ENCODE measurements at regions not wholly inside any gene's neighbourhood (a gene's known extent, or its start where the extent isn't known, plus 50 kb on each side); places are given as distances from the start of the nearest gene placed in this dataset.

GRCh38 chr1:229792012-229792975 lies 166.2 kb downstream of the URB2 start:
- Histone ChIP-seq H3K4me3 (ENCODE audit: low read length) (no peak overlapping the region), H3K36me3 (ENCODE audit: control insufficient read depth, insufficient read depth, low read length) (no peaks in the 10 kb centered on the region), H3K27ac (ENCODE audit: low read length) (no peak overlapping the region), H3K4me1 (ENCODE audit: control insufficient read depth, insufficient read depth, low read length) (no peaks in the 10 kb centered on the region), H3K27me3 (ENCODE audit: control insufficient read depth, insufficient read depth, low read length) (no peaks in the 10 kb centered on the region), H3K9me3 (replicated peaks; ENCODE audit: control insufficient read depth, low read depth, low read length) (no peaks in the 10 kb centered on the region)
- DNase-seq: no peak
- WGBS (ENCODE audit: insufficient coverage): no CpG with 5 or more reads among the region's 6 CpGs

GRCh38 chr1:229793488-229793887 lies 167.4 kb downstream of the URB2 start:
- no peak for DNase-seq
- no peak overlapping the region for H3K4me3 ChIP-seq (ENCODE audit: low read length)
- no peaks in the 10 kb centered on the region for H3K9me3 ChIP-seq (replicated peaks; ENCODE audit: control insufficient read depth, low read depth, low read length)
- H3K27ac ChIP-seq (ENCODE audit: low read length): no peak overlapping the region
- 75% methylated on average over 3 of the region's 5 CpGs for WGBS (ENCODE audit: insufficient coverage)
- H3K27me3 ChIP-seq (ENCODE audit: control insufficient read depth, insufficient read depth, low read length): no peaks in the 10 kb centered on the region
- no peaks in the 10 kb centered on the region for H3K36me3 ChIP-seq (ENCODE audit: control insufficient read depth, insufficient read depth, low read length)
- no peaks in the 10 kb centered on the region for H3K4me1 ChIP-seq (ENCODE audit: control insufficient read depth, insufficient read depth, low read length)

GRCh38 chr1:229798558-229798957 lies 172.5 kb downstream of the URB2 start:
- Histone ChIP-seq H3K27ac (ENCODE audit: low read length) (no peak overlapping the region), H3K4me1 (ENCODE audit: control insufficient read depth, insufficient read depth, low read length) (no peaks in the 10 kb centered on the region), H3K27me3 (ENCODE audit: control insufficient read depth, insufficient read depth, low read length) (peaks cover 3% of the 10 kb centered on the region), H3K4me3 (ENCODE audit: low read length) (no peak overlapping the region), H3K9me3 (replicated peaks; ENCODE audit: control insufficient read depth, low read depth, low read length) (no peaks in the 10 kb centered on the region), H3K36me3 (ENCODE audit: control insufficient read depth, insufficient read depth, low read length) (no peaks in the 10 kb centered on the region)
- no peak for DNase-seq
- 100% methylated on average over 2 of the region's 3 CpGs for WGBS (ENCODE audit: insufficient coverage)

DNA sequence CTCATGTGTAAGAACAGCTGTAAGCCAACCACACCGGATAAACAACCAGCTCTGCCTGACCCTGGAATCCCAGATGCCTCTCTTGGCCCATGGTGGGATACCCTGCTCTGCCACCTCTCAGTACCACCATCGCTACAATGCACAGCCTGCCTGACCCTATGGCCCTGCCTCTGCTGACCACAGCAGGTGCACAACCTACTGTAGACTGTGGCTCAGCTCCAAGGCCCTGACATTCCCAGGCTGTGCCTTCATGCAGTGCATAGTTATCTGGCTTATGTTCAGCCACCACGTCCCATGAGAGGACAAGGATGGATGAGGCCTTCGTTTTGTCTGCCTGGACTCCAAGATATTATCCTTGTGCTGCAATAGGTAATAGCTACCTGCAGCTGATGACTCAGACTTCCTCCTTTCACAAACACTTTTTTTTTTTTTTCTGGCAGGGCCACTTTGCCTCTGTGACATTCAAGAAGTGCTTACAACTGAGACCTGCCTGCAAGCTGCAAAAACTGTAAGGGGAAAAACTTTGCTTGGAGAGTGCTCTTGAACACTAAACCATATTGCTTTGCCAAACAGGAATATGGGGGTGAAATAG lies 177.7 kb downstream of the URB2 start:
- Histone ChIP-seq H3K36me3 (ENCODE audit: control insufficient read depth, insufficient read depth, low read length) (no peaks in the 10 kb centered on the region), H3K9me3 (replicated peaks; ENCODE audit: control insufficient read depth, low read depth, low read length) (peaks cover 9% of the 10 kb centered on the region), H3K4me1 (ENCODE audit: control insufficient read depth, insufficient read depth, low read length) (no peaks in the 10 kb centered on the region), H3K27me3 (ENCODE audit: control insufficient read depth, insufficient read depth, low read length) (peaks cover 3% of the 10 kb centered on the region), H3K27ac (ENCODE audit: low read length) (no peak overlapping the region), H3K4me3 (ENCODE audit: low read length) (no peak overlapping the region)
- 91% methylated on average over 3 of the region's 4 CpGs for WGBS (ENCODE audit: insufficient coverage)
- DNase-seq: peak; percentile 26

GRCh38 chr1:229808272-229808671 lies 182.2 kb downstream of the URB2 start:
- Histone ChIP-seq H3K4me3 (ENCODE audit: low read length) (no peak overlapping the region), H3K4me1 (ENCODE audit: control insufficient read depth, insufficient read depth, low read length) (no peaks in the 10 kb centered on the region), H3K9me3 (replicated peaks; ENCODE audit: control insufficient read depth, low read depth, low read length) (peaks cover 12% of the 10 kb centered on the region), H3K27ac (ENCODE audit: low read length) (no peak overlapping the region), H3K27me3 (ENCODE audit: control insufficient read depth, insufficient read depth, low read length) (no peaks in the 10 kb centered on the region), H3K36me3 (ENCODE audit: control insufficient read depth, insufficient read depth, low read length) (no peaks in the 10 kb centered on the region)
- no CpG with 5 or more reads among the region's 2 CpGs for WGBS (ENCODE audit: insufficient coverage)
- no peak for DNase-seq

DNA sequence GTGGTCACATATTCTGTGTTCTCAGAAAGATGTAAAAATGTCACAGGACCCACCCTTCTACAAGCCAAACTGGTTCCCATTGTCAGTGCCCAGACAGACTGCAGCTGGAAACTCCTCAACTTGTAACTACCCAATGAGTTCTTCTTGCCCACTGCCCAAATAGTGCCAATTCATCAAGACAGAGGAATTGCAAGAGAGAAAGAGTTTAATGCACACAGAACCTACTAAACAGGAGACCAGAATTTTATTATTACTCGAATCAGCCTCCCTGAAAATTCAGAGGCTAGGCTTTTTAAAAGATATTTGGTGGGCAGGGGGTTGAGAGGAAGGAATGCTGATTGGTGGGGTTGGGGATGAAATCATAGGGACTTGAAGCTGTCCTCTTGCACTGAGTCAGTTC lies 184.1 kb downstream of the URB2 start:
- Histone ChIP-seq H3K4me1 (ENCODE audit: control insufficient read depth, insufficient read depth, low read length) (no peaks in the 10 kb centered on the region), H3K4me3 (ENCODE audit: low read length) (no peak overlapping the region), H3K36me3 (ENCODE audit: control insufficient read depth, insufficient read depth, low read length) (no peaks in the 10 kb centered on the region), H3K9me3 (replicated peaks; ENCODE audit: control insufficient read depth, low read depth, low read length) (peaks cover 3% of the 10 kb centered on the region), H3K27me3 (ENCODE audit: control insufficient read depth, insufficient read depth, low read length) (no peaks in the 10 kb centered on the region), H3K27ac (ENCODE audit: low read length) (no peak overlapping the region)
- WGBS (ENCODE audit: insufficient coverage): no CpG with 5 or more reads among the region's 1 CpG
- DNase-seq: no peak

DNA sequence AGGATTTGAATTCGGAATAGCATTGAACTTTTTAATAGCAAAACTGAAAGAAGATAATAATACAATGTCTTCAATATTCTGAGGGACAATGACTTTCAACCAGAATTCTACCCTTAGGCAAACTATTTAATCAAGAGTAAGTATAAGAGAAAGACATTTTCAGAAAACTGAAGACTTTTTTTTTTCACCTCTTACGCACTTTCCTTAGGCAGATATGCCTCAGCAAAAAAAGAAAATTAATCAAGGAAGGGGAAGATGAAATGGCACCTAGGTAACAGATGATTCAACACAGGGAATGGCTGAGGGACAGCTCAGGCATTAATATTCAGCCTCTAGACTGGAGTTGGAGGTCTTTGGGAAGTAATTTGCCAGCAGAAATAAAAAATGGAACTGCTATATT lies 184.9 kb downstream of the URB2 start:
- H3K4me3 ChIP-seq (ENCODE audit: low read length): no peak overlapping the region
- DNase-seq: no peak
- H3K4me1 ChIP-seq (ENCODE audit: control insufficient read depth, insufficient read depth, low read length): no peaks in the 10 kb centered on the region
- H3K36me3 ChIP-seq (ENCODE audit: control insufficient read depth, insufficient read depth, low read length): no peaks in the 10 kb centered on the region
- no CpG with 5 or more reads among the region's 2 CpGs for WGBS (ENCODE audit: insufficient coverage)
- peaks cover 3% of the 10 kb centered on the region for H3K9me3 ChIP-seq (replicated peaks; ENCODE audit: control insufficient read depth, low read depth, low read length)
- no peak overlapping the region for H3K27ac ChIP-seq (ENCODE audit: low read length)
- H3K27me3 ChIP-seq (ENCODE audit: control insufficient read depth, insufficient read depth, low read length): no peaks in the 10 kb centered on the region

GRCh38 chr1:229812148-229812547 lies 186.1 kb downstream of the URB2 start:
- no peak for DNase-seq
- Histone ChIP-seq H3K9me3 (replicated peaks; ENCODE audit: control insufficient read depth, low read depth, low read length) (peaks cover 3% of the 10 kb centered on the region), H3K27me3 (ENCODE audit: control insufficient read depth, insufficient read depth, low read length) (no peaks in the 10 kb centered on the region), H3K4me1 (ENCODE audit: control insufficient read depth, insufficient read depth, low read length) (no peaks in the 10 kb centered on the region), H3K27ac (ENCODE audit: low read length) (no peak overlapping the region), H3K36me3 (ENCODE audit: control insufficient read depth, insufficient read depth, low read length) (no peaks in the 10 kb centered on the region), H3K4me3 (ENCODE audit: low read length) (no peak overlapping the region)
- 43% methylated on average over 1 of the region's 1 CpG for WGBS (ENCODE audit: insufficient coverage)

GRCh38 chr1:229812693-229813092 lies 186.6 kb downstream of the URB2 start:
- Histone ChIP-seq H3K4me3 (ENCODE audit: low read length) (no peak overlapping the region), H3K4me1 (ENCODE audit: control insufficient read depth, insufficient read depth, low read length) (no peaks in the 10 kb centered on the region), H3K27me3 (ENCODE audit: control insufficient read depth, insufficient read depth, low read length) (no peaks in the 10 kb centered on the region), H3K36me3 (ENCODE audit: control insufficient read depth, insufficient read depth, low read length) (no peaks in the 10 kb centered on the region), H3K9me3 (replicated peaks; ENCODE audit: control insufficient read depth, low read depth, low read length) (peaks cover 3% of the 10 kb centered on the region), H3K27ac (ENCODE audit: low read length) (no peak overlapping the region)
- whole genome bisulfite sequencing (ENCODE audit: insufficient coverage): no CpG with 5 or more reads among the region's 4 CpGs
- no peak for DNase-seq

GRCh38 chr1:229815076-229815475 lies 189.0 kb downstream of the URB2 start:
- no peaks in the 10 kb centered on the region for H3K9me3 ChIP-seq (replicated peaks; ENCODE audit: control insufficient read depth, low read depth, low read length)
- H3K4me1 ChIP-seq (ENCODE audit: control insufficient read depth, insufficient read depth, low read length): no peaks in the 10 kb centered on the region
- H3K4me3 ChIP-seq (ENCODE audit: low read length): no peak overlapping the region
- DNase-seq: no peak
- 88% methylated on average over 3 of the region's 4 CpGs for WGBS (ENCODE audit: insufficient coverage)
- no peaks in the 10 kb centered on the region for H3K27me3 ChIP-seq (ENCODE audit: control insufficient read depth, insufficient read depth, low read length)
- no peaks in the 10 kb centered on the region for H3K36me3 ChIP-seq (ENCODE audit: control insufficient read depth, insufficient read depth, low read length)
- no peak overlapping the region for H3K27ac ChIP-seq (ENCODE audit: low read length)

All from muscle of leg (tissue), 3 donors.